KMS-11 (cell line): ENCODE measurements at regions not wholly inside any gene's neighbourhood (a gene's known extent, or its start where the extent isn't known, plus 50 kb on each side); places are given as distances from the start of the nearest gene placed in this dataset.

Experiments used
- H2AFZ ChIP-seq: fragments of 200-600 bp; sonication (generic); 2 replicates; pipeline ENCODE4 v1.6.1; 2016; ENCODE audit warnings: antibody characterized with exemption, mixed run types, low read depth
- H3K27ac ChIP-seq: fragments of 200-600 bp; sonication (generic); 2 replicates; pipeline ENCODE4 v1.6.1; 2016; ENCODE audit warnings: mild to moderate bottlenecking, mixed run types
- H3K27me3 ChIP-seq: fragments of 200-600 bp; sonication (generic); 2 replicates; pipeline ENCODE4 v1.6.1; 2017; ENCODE audit warnings: mild to moderate bottlenecking, low read depth, mixed run types, moderate library complexity; ENCODE audit not compliant: insufficient read depth
- H3K36me3 ChIP-seq: fragments of 200-600 bp; sonication (generic); 2 replicates; pipeline ENCODE4 v1.6.1; 2017; ENCODE audit warnings: mild to moderate bottlenecking, mixed run types; ENCODE audit not compliant: insufficient read depth
- H3K4me1 ChIP-seq: fragments of 200-600 bp; sonication (generic); 2 replicates; pipeline ENCODE4 v1.6.1; 2016; ENCODE audit warnings: mild to moderate bottlenecking, low read depth, mixed run types; ENCODE audit not compliant: poor library complexity, severe bottlenecking
- H3K4me2 ChIP-seq: fragments of 200-600 bp; sonication (generic); 2 replicates; pipeline ENCODE4 v1.7.0; 2016; ENCODE audit warnings: mild to moderate bottlenecking, mixed run types
- H3K4me3 ChIP-seq: fragments of 200-600 bp; sonication (generic); IDR thresholded peaks from 2 replicates; pipeline ENCODE4 v1.6.1; 2017; ENCODE audit warnings: low read depth, low read length, mixed read lengths; ENCODE audit not compliant: insufficient read depth
- H3K79me2 ChIP-seq: fragments of 200-600 bp; sonication (generic); 2 replicates; pipeline ENCODE4 v1.6.1; 2016; ENCODE audit warnings: low read depth, mixed run types; ENCODE audit not compliant: insufficient read depth
- H3K9ac ChIP-seq: fragments of 200-600 bp; sonication (generic); 2 replicates; pipeline ENCODE4 v1.6.1; 2016; ENCODE audit warnings: mild to moderate bottlenecking, mixed run types
- H4K20me1 ChIP-seq: fragments of 200-600 bp; sonication (generic); 2 replicates; pipeline ENCODE4 v1.6.1; 2016; ENCODE audit warnings: mild to moderate bottlenecking, mixed run types; ENCODE audit not compliant: insufficient read depth
- CTCF ChIP-seq: fragments of 200-600 bp; sonication (generic); conservative IDR thresholded peaks from 2 replicates; pipeline ENCODE4 v1.6.1; 2017; ENCODE audit warnings: low read depth, mild to moderate bottlenecking, antibody characterized with exemption, low read length, moderate library complexity, mixed read lengths

- H4K20me1 ChIP-seq: no peaks in the 10 kb centered on the region
- H3K27ac ChIP-seq: no peak overlapping the region
- TF ChIP-seq CTCF: no peak
- no peaks in the 10 kb centered on the region for H3K27me3 ChIP-seq
- no peaks in the 10 kb centered on the region for H3K4me1 ChIP-seq
- H3K9ac ChIP-seq: no peak overlapping the region
- no peak overlapping the region for H2AFZ ChIP-seq
- no peaks in the 10 kb centered on the region for H3K36me3 ChIP-seq
- H3K4me3 ChIP-seq: no peak overlapping the region
- no peak overlapping the region for H3K4me2 ChIP-seq
- H3K79me2 ChIP-seq: no peaks in the 10 kb centered on the region
Measured at GRCh38 chr11:106246495-106246894, 169.0 kb downstream of the AASDHPPT start.

GRCh38 chr11:106249617-106250239 lies 172.3 kb downstream of the AASDHPPT start:
- TF ChIP-seq CTCF: no peak
- Histone ChIP-seq H4K20me1 (no peaks in the 10 kb centered on the region), H2AFZ (no peak overlapping the region), H3K27ac (no peak overlapping the region), H3K4me1 (no peaks in the 10 kb centered on the region), H3K4me3 (no peak overlapping the region), H3K27me3 (no peaks in the 10 kb centered on the region), H3K9ac (no peak overlapping the region), H3K36me3 (no peaks in the 10 kb centered on the region), H3K4me2 (no peak overlapping the region), H3K79me2 (no peaks in the 10 kb centered on the region)

GRCh38 chr11:106262852-106263251 lies 185.4 kb downstream of the AASDHPPT start:
- H3K27me3 ChIP-seq: no peaks in the 10 kb centered on the region
- H3K27ac ChIP-seq: no peak overlapping the region
- H3K36me3 ChIP-seq: no peaks in the 10 kb centered on the region
- H3K79me2 ChIP-seq: no peaks in the 10 kb centered on the region
- no peaks in the 10 kb centered on the region for H3K4me1 ChIP-seq
- H3K4me3 ChIP-seq: no peak overlapping the region
- no peak overlapping the region for H2AFZ ChIP-seq
- no peaks in the 10 kb centered on the region for H4K20me1 ChIP-seq
- H3K4me2 ChIP-seq: no peak overlapping the region
- no peak overlapping the region for H3K9ac ChIP-seq
- TF ChIP-seq CTCF: no peak

- Histone ChIP-seq H3K27ac (no peak overlapping the region), H4K20me1 (no peaks in the 10 kb centered on the region), H3K4me1 (no peaks in the 10 kb centered on the region), H3K27me3 (no peaks in the 10 kb centered on the region), H3K4me2 (no peak overlapping the region), H3K36me3 (no peaks in the 10 kb centered on the region), H3K4me3 (no peak overlapping the region), H3K9ac (no peak overlapping the region), H2AFZ (no peak overlapping the region), H3K79me2 (no peaks in the 10 kb centered on the region)
- TF ChIP-seq CTCF: no peak
Measured at GRCh38 chr11:106263527-106263926, 186.1 kb downstream of the AASDHPPT start.
